GM23338 (cell line): ENCODE measurements at regions not wholly inside any gene's neighbourhood (a gene's known extent, or its start where the extent isn't known, plus 50 kb on each side); places are given as distances from the start of the nearest gene placed in this dataset.

Experiments used
- ATAC-seq: fragments of 200-7000 bp; cut with Tn5 transposase; 3 replicates; pipeline ENCODE4 v1.9.1; 2020
- DNase-seq: peaks from one replicate; pipeline ENCODE4 v3.0.0-alpha.2; 2015; ENCODE audit warnings: low spot score
- H2AFZ ChIP-seq: fragments of 200-600 bp; sonication (generic); 2 replicates; pipeline ENCODE4 v1.8.0; 2016; ENCODE audit warnings: antibody characterized with exemption, mild to moderate bottlenecking, moderate library complexity
- H3F3A ChIP-seq: fragments of 200-600 bp; sonication (generic); replicated peaks from 2 replicates; pipeline ENCODE4 v1.8.0; 2017; ENCODE audit warnings: antibody characterized with exemption, mixed run types, low read depth
- H3K27ac ChIP-seq: fragments of 200-600 bp; sonication (generic); 2 replicates; pipeline ENCODE4 v1.6.1; 2016; ENCODE audit warnings: low read depth
- H3K27me3 ChIP-seq: fragments of 200-600 bp; sonication (generic); 2 replicates; pipeline ENCODE4 v1.8.0; 2016; ENCODE audit warnings: mild to moderate bottlenecking, mixed run types, moderate library complexity; ENCODE audit not compliant: insufficient read depth
- H3K36me3 ChIP-seq: fragments of 200-600 bp; sonication (generic); 2 replicates; pipeline ENCODE4 v1.8.0; 2016; ENCODE audit warnings: mild to moderate bottlenecking; ENCODE audit not compliant: insufficient read depth
- H3K4me1 ChIP-seq: fragments of 200-600 bp; sonication (generic); 2 replicates; pipeline ENCODE4 v1.8.0; 2016; ENCODE audit warnings: mild to moderate bottlenecking, moderate library complexity; ENCODE audit not compliant: insufficient read depth
- H3K4me2 ChIP-seq: fragments of 200-600 bp; sonication (generic); 2 replicates; pipeline ENCODE4 v1.7.1; 2017; ENCODE audit warnings: mixed run types
- H3K4me3 ChIP-seq: fragments of 200-600 bp; sonication (generic); 2 replicates; pipeline ENCODE4 v1.6.1; 2016; ENCODE audit warnings: mixed run types
- H3K79me2 ChIP-seq: fragments of 200-600 bp; sonication (generic); replicated peaks from 2 replicates; pipeline ENCODE4 v1.8.0; 2017; ENCODE audit warnings: mild to moderate bottlenecking; ENCODE audit not compliant: insufficient read depth
- H3K9me2 ChIP-seq: fragments of 200-600 bp; sonication (generic); 2 replicates; pipeline ENCODE4 v1.8.0; 2017; ENCODE audit not compliant: insufficient read depth
- H4K20me1 ChIP-seq: fragments of 200-600 bp; sonication (generic); replicated peaks from 2 replicates; pipeline ENCODE4 v1.8.0; 2017; ENCODE audit warnings: mild to moderate bottlenecking; ENCODE audit not compliant: insufficient read depth
- H3K27ac Mint-ChIP-seq: 2 replicates; pipeline ENCODE4 v1.8.0; 2020; ENCODE audit warnings: inconsistent platforms, mild to moderate bottlenecking, moderate library complexity, mixed read lengths
- H3K27me3 Mint-ChIP-seq: 3 replicates; pipeline ENCODE4 v1.8.0; 2022; ENCODE audit warnings: low read depth, mild to moderate bottlenecking, moderate library complexity, mixed read lengths, inconsistent platforms; ENCODE audit not compliant: insufficient read depth, poor library complexity
- H3K36me3 Mint-ChIP-seq: 3 replicates; pipeline ENCODE4 v1.8.0; 2021; ENCODE audit warnings: low read depth, mild to moderate bottlenecking, inconsistent platforms, moderate library complexity, mixed read lengths
- H3K4me1 Mint-ChIP-seq: 3 replicates; pipeline ENCODE4 v1.8.0; 2020; ENCODE audit warnings: mild to moderate bottlenecking, inconsistent platforms, mixed read lengths
- H3K4me3 Mint-ChIP-seq: 3 replicates; pipeline ENCODE4 v1.8.0; 2021; ENCODE audit warnings: moderate library complexity, mild to moderate bottlenecking, inconsistent platforms, mixed read lengths
- H3K9me3 Mint-ChIP-seq: 3 replicates; pipeline ENCODE4 v1.8.0; 2020; ENCODE audit warnings: moderate library complexity, mild to moderate bottlenecking, inconsistent platforms, mixed read lengths
- CREB1 ChIP-seq: fragments of 250-450 bp; sonication (Bioruptor Pico); IDR thresholded peaks from 2 replicates; pipeline ENCODE4 v1.5.0; 2020; ENCODE audit warnings: low read depth, mild to moderate bottlenecking, moderate library complexity
- CTCF ChIP-seq, 2 experiments: fragments of 200-600 bp in 1 of 2; sonication (generic) in 1 of 2; conservative IDR thresholded peaks; 2 replicates each; pipeline versions ENCODE4 v1.5.1 to v1.6.1; 2016 to 2017; ENCODE audit warnings: antibody characterized with exemption in 2 of 2, low read depth in 2 of 2, mild to moderate bottlenecking in 2 of 2, moderate library complexity in 1 of 2
- ETS1 ChIP-seq: IDR thresholded peaks from 2 replicates; pipeline ENCODE4 v1.6.1; 2016; ENCODE audit warnings: antibody characterized with exemption
- EZH2 ChIP-seq: fragments of 200-600 bp; sonication (generic); IDR thresholded peaks from one replicate; pipeline ENCODE4 v1.8.0; 2017; ENCODE audit warnings: antibody characterized with exemption, mild to moderate bottlenecking, low read depth; ENCODE audit not compliant: unreplicated experiment
- EZH2phosphoT487 ChIP-seq: fragments of 200-600 bp; sonication (generic); IDR thresholded peaks from one replicate; pipeline ENCODE4 v1.8.1; 2018; ENCODE audit warnings: antibody characterized with exemption; ENCODE audit not compliant: unreplicated experiment
- JUNB ChIP-seq: IDR thresholded peaks from one replicate; pipeline ENCODE4 v1.6.1; 2016; ENCODE audit warnings: antibody characterized with exemption; ENCODE audit not compliant: unreplicated experiment
- NANOG ChIP-seq: IDR thresholded peaks from 2 replicates; pipeline ENCODE4 v1.6.1; 2016; ENCODE audit warnings: antibody characterized with exemption, borderline replicate concordance
- POLR2AphosphoS5 ChIP-seq: IDR thresholded peaks from 2 replicates; pipeline ENCODE4 v1.6.1; 2016; ENCODE audit warnings: antibody characterized with exemption, low read depth
- REST ChIP-seq: IDR thresholded peaks from one replicate; pipeline ENCODE4 v1.6.1; 2018; ENCODE audit warnings: antibody characterized with exemption; ENCODE audit not compliant: unreplicated experiment
- STAT1 ChIP-seq: IDR thresholded peaks from one replicate; pipeline ENCODE4 v1.6.1; 2016; ENCODE audit warnings: antibody characterized with exemption; ENCODE audit not compliant: unreplicated experiment
- ZNF114 ChIP-seq: fragments of 250-450 bp; sonication (Bioruptor Pico); IDR thresholded peaks from 2 replicates; pipeline ENCODE4 v1.5.0; 2020; ENCODE audit warnings: mild to moderate bottlenecking, moderate library complexity
- ZNF331 ChIP-seq: fragments of 250-450 bp; sonication (Bioruptor Pico); IDR thresholded peaks from 2 replicates; pipeline ENCODE4 v1.5.0; 2020; ENCODE audit warnings: low read depth, mild to moderate bottlenecking, moderate library complexity
- ZNF462 ChIP-seq: fragments of 250-450 bp; sonication (Bioruptor Pico); IDR thresholded peaks from 2 replicates; pipeline ENCODE4 v1.5.0; 2020; ENCODE audit warnings: mild to moderate bottlenecking, moderate library complexity

GRCh38 chr12:43100231-43100630 lies 451.8 kb downstream of the ADAMTS20 start:
- no peaks in the 10 kb centered on the region for H3K79me2 ChIP-seq
- H2AFZ ChIP-seq = no peak overlapping the region
- Mint-ChIP-seq H3K4me1 (peaks cover 16% of the 10 kb centered on the region), H3K36me3 (no peaks in the 10 kb centered on the region; the same call in 2 of the 3 replicates), H3K27ac (no peak overlapping the region), H3K27me3 (no peaks in the 10 kb centered on the region), H3K4me3 (no peak overlapping the region), H3K9me3 (no peaks in the 10 kb centered on the region; the same call in 1 of the 3 replicates)
- H3K9me2 ChIP-seq = no peaks in the 10 kb centered on the region; the same call in 1 of the 2 replicates
- no peaks in the 10 kb centered on the region for H3K36me3 ChIP-seq
- H3K27me3 ChIP-seq = no peaks in the 10 kb centered on the region
- H3F3A ChIP-seq = no peaks in the 10 kb centered on the region
- ATAC-seq (no peak), DNase-seq (no peak)
- TF ChIP-seq STAT1 (no peak), REST (no peak), EZH2phosphoT487 (no peak), POLR2AphosphoS5 (no peak), ZNF114 (CRISPR knock-in tag) (no peak), ZNF331 (CRISPR knock-in tag) (no peak), JUNB (no peak), ETS1 (no peak), CTCF (conservative IDR thresholded peaks at IDR 0.05; ENCODE audit: low read depth in 2 of 2) (no peak), CREB1 (CRISPR knock-in tag) (no peak), NANOG (no peak), EZH2 (no peak), ZNF462 (CRISPR knock-in tag) (no peak)
- no peak overlapping the region for H3K4me3 ChIP-seq
- no peaks in the 10 kb centered on the region for H4K20me1 ChIP-seq
- no peak overlapping the region for H3K4me2 ChIP-seq
- no peak overlapping the region for H3K27ac ChIP-seq
- H3K4me1 ChIP-seq = no peaks in the 10 kb centered on the region
